ENCODE measurements at regions not wholly inside any gene's neighbourhood (a gene's known extent, or its start where the extent isn't known, plus 50 kb on each side); places are given as distances from the start of the nearest gene placed in this dataset.

DNA sequence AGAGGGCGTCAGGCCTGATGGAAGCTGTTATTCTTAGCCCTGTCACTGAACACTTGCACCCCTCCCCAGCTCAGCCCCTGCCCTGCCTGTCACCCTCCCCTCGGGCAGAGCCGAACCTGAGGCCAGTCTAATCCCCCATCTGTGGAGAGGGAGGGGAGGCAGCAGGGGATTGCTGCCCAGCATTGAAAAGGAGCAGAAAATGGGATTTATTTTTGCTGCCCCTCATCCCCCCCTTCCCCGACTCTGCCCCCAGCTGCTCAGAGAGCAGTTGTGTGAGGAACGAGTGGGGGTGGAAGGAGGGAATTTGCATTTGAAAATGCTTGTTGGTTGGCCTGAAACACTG lies 71.6 kb downstream of the EPHB3 start:
- WGBS (ENCODE audit: insufficient coverage) = 27% methylated on average over 3 of the region's 5 CpGs
- no peaks in the 10 kb centered on the region for H3K36me3 ChIP-seq (ENCODE audit: control insufficient read depth, insufficient read depth, low read length)
- peaks cover 43% of the 10 kb centered on the region for H3K4me1 ChIP-seq (ENCODE audit: control insufficient read depth, insufficient read depth, low read length)
- no peak for DNase-seq (ENCODE audit: low read depth in 4 of 6, low spot score in 6 of 6)
- no peak overlapping the region for H3K4me3 ChIP-seq (ENCODE audit: low read depth, low read length)
- no peak overlapping the region for H3K27ac ChIP-seq (ENCODE audit: low read depth, low read length)
- H3K27me3 ChIP-seq (ENCODE audit: control insufficient read depth, insufficient read depth, low read length) = no peaks in the 10 kb centered on the region
- no peaks in the 10 kb centered on the region for H3K9me3 ChIP-seq (ENCODE audit: control insufficient read depth, insufficient read depth, low read length)

GRCh38 chr3:184632551-184633236 lies 71.1 kb downstream of the EPHB3 start:
- Histone ChIP-seq H3K36me3 (ENCODE audit: control insufficient read depth, insufficient read depth, low read length) (no peaks in the 10 kb centered on the region), H3K4me3 (ENCODE audit: low read depth, low read length) (no peak overlapping the region), H3K27me3 (ENCODE audit: control insufficient read depth, insufficient read depth, low read length) (no peaks in the 10 kb centered on the region), H3K9me3 (ENCODE audit: control insufficient read depth, insufficient read depth, low read length) (no peaks in the 10 kb centered on the region), H3K27ac (ENCODE audit: low read depth, low read length) (no peak overlapping the region), H3K4me1 (ENCODE audit: control insufficient read depth, insufficient read depth, low read length) (peaks cover 43% of the 10 kb centered on the region)
- DNase-seq (ENCODE audit: low read depth in 4 of 6, low spot score in 6 of 6) = no peak
- 69% methylated on average over 10 of the region's 11 CpGs for WGBS (ENCODE audit: insufficient coverage)
